GF-D8 (cell line): ENCODE measurements at regions not wholly inside any gene's neighbourhood (a gene's known extent, or its start where the extent isn't known, plus 50 kb on each side); places are given as distances from the start of the nearest gene placed in this dataset.
"Not testable (repeated sequence)": the region's sequence is repeated elsewhere in the genome, so short reads cannot be mapped to it uniquely, and the experiment has no call there.

ENCODE experiments used
- DNase-seq: peaks from one replicate; lab custom pipeline; 2025; lab: John Stamatoyannopoulos, UW

- no peak for DNase-seq
Observed at GRCh38 chr10:109663122-109663521, 260.2 kb downstream of the XPNPEP1 start.

DNA sequence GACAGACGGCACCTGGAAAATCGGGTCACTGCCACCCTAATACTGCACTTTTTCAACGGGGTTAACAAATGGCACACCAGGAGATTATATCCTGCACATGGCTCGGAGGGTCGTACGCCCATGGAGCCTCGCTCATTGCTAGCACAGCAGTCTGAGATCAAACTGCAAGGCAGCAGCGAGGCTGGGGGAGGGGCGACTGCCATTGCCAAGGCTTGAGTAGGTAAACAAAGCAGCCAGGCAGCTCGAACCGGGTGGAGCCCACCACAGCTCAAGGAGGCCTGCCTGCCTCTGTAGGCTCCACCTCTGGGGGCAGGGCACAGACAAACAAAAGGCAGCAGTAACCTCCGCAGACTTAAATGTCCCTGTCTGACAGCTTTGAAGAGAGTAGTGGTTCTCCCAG, 270.7 kb downstream of the XPNPEP1 start:
- DNase-seq, result not testable (repeated sequence)

DNA sequence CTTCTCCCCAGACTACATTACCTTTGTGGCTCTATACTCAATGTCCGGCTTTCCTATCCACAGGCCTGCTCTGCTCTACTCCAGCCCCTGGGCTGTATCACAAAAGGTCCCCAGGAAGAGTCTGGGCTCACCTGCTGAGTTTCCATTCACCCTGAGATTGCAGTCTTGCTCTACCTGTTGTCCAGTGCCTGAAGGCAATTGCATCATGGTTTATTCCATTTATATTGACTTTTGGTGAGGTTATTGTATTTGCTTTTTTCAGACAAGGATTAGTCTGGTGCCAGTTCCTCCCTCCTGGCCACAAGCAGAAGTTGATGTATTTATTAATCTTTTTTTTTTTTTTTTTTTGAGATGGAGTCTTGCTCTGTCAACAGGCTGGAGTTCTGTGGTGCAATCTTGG, 273.1 kb downstream of the XPNPEP1 start:
- no peak for DNase-seq

DNA sequence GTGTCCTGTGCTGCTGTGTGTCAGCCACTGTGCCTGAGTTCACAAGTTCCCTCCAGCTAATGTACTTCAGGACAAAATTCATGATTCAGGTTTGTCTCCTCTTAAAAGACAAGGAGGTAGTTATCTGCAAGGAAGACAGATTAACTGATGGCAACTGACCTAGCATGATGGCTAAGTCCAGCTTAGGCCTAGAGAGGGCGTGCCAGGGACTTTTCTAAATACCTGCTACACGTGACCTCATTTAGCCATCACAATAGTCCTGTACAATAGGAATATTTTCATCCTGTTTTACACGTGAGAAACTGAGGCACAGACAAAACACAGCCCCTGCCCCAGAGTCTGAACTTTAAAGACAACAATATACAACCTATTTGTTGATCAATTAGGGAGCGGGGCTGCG, 275.7 kb downstream of the XPNPEP1 start:
- no peak for DNase-seq

GRCh38 chr10:109633846-109634245, 289.5 kb downstream of the XPNPEP1 start:
- no peak for DNase-seq

DNA sequence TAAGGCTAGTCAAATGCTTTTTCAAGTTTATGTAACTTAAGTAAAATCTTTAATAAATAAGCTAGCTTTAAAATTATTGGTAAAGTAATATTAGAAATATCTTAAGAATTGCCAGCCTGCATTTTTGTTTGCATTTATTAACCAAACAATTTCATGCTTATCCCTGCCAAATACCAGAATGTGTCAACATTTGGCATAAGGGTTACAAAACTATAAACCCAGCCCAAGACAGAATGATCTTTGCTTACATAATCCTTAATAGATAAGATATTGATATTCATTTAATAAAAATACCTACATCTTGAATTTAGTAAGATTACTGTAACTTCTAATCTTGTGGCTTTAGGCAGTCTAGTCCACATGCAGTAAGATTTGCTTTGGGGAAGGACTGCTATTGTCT, 290.3 kb downstream of the XPNPEP1 start:
- DNase-seq, result not testable (repeated sequence)

DNA sequence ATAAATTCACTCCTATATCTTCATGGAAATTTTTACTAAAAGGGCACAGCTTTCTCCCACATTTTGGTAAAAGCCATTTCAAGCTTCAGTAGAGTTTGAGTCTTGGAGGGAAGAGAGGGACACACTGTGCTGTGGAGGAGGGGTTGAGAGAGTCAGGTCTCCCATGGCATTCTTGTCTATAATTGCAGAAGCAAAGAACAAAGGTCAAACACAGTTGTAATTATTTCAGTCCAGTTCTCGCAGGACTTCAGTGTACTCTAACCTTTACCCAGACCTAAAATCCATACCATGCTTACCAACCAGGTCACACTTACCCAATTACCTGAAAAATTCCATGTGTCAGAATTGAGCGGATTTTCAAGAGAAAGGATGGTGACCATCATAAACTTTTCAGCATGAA, 298.4 kb downstream of the XPNPEP1 start:
- no peak for DNase-seq

DNA sequence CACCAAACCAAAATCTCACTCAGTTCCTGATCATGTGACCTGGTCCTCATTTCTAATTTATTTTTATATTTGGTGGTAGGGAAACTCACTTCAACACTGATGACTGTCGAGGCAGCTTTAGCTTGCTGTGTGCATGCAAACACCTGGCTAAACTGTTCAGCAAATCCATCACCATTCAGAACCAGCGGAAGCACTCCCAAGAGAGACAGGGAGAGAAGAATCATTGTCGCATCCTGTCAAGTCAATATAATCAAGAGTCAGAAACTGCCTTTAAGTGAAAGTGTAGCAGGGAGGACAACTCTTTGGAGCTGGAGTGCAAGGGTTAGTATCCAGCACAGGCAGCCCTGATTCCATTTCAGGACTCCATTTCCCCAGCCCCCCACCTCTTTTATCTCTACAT, 300.7 kb downstream of the XPNPEP1 start:
- no peak for DNase-seq

- DNase-seq, result no peak
Observed at GRCh38 chr10:109620396-109620795, 302.9 kb downstream of the XPNPEP1 start.

DNA sequence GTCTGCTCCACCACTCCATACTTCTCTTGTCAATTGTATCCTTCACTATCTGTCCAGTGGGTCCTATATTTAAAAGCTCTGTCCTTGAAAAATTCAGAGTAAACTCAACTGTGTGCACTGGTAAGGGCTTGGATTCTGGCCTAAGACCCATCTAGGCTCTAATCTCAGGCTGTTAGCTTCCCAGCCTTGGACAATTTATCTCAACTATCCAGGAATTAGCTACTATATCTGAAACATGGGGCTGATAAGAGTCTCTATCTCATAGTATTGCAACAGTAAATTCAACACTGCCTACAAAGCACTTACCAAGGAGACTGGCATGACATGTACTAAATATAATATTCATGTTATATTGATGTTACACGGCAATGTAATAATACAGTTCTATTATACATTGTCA, 303.4 kb downstream of the XPNPEP1 start:
- DNase-seq, result no peak

GRCh38 chr10:109618748-109619147, 304.6 kb downstream of the XPNPEP1 start:
- no peak for DNase-seq

GRCh38 chr10:109618301-109618700, 305.0 kb downstream of the XPNPEP1 start:
- DNase-seq, result no peak

DNA sequence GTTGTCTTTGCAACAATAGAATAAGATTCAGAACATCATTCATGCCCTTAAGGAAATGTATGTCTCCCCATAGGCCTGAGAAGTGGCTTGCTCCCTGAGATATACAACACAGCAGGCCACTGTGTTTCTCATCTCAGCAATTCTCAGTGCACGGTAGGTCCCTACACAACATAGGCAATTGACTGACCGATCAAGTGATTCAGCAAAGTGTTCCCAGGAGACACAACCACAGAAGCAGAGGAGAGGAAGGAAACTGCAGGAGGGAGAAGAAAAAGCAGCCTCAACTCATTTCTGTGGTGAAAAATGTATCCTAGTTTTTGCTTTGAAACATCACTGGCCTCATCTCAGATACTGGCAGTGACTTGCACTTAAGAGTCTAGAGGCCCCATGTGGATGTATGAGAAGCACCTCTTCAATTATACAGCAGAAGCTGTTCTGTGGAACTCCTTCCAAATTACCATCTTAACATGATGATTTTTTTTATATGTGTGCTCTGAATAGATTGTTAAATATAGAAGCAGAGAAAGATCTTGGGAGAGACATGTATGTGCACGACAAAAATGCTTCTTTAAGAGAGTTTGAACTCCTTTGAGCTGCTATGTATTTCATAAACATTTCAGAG, 306.8 kb downstream of the XPNPEP1 start:
- no peak for DNase-seq

- DNase-seq, result not testable (repeated sequence)
Observed at GRCh38 chr10:109595356-109595755, 328.0 kb downstream of the XPNPEP1 start.

GRCh38 chr10:109593682-109594081, 329.6 kb downstream of the XPNPEP1 start:
- no peak for DNase-seq

DNA sequence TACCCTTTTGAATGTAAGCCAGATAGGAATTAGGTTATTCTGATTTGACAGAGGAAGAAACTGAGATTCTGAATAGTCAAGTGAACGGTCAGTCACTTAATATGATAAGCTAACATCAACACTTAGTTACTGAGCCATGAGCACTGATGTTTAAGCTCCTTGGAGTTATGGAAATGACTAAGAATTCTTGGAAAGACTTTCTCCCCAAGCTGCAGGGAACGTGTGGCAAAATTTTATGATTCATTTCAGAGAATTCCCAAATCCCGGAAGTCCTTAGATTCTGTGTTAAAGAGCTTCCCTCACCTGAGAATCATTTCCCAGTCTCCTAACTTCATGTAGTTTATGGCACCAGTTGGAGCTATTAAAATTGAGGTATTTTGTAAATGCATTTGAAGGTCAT, 330.9 kb downstream of the XPNPEP1 start:
- DNase-seq, result no peak

- no peak for DNase-seq
Observed at GRCh38 chr10:109591601-109592000, 331.7 kb downstream of the XPNPEP1 start.

- no peak for DNase-seq
Observed at GRCh38 chr10:109588259-109588658, 335.1 kb downstream of the XPNPEP1 start.

DNA sequence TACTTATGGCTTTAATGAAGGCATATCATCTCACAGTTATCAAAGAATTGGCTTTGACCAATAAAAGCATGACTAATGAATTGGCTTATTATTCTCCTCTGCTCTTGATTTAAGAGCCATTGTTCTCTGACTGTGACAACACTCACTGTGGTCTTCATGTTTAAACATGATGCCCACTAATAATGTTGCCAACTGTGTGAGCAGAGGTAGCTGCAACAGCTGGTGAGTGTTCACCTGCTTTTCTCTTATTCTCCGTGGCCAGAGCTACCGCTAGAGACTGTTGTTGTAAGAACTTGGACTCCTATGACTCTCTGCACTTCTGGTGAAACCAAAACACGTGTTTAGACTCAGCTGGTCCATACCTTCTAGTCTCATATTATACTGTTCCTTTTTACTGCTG, 335.9 kb downstream of the XPNPEP1 start:
- DNase-seq, result no peak

GRCh38 chr10:109556399-109556798, 366.9 kb downstream of the XPNPEP1 start:
- DNase-seq, result no peak

- DNase-seq, result not testable (repeated sequence)
Observed at GRCh38 chr10:109542050-109542603, 381.2 kb downstream of the XPNPEP1 start.

DNA sequence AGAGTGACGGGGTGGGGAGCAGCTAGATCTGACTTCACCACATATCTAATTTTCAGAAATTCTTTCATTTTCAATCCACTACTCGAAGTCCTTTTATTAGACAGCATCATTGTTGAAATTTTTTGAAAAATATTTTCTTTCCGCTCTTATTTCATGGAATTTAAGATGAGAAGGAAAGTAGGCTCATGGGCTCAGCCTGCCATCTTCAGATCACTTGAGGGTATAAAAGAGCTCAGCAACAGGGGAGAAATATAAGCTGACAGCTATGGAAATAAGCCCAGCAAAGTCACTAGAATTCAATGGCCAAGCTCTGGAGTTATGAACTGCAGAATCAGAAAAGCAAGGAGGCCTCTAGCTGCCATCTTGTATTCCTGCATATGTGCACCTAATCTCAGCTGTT, 389.1 kb downstream of the XPNPEP1 start:
- DNase-seq, result no peak

GRCh38 chr10:109529258-109529657, 394.1 kb downstream of the XPNPEP1 start:
- no peak for DNase-seq

DNA sequence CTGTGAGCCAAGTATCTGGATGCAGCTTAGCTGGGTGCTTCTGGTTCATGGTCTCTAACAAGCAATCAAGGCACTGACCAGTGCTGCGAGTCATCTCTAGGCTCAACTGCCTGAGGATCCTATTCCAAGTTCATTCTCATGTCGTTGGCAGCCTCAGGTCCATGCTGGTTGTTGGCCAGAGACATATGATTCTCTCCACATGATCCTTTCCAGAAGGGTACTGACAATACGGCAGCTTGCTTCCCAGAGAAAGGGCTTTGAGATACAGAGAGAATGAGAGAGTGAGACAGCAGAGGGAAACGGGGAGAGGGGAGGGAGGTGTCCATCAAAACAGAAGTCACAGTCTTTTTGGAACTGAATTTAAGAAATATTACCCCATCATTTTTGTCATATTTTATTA, 405.6 kb downstream of the XPNPEP1 start:
- no peak for DNase-seq
